ENCODE measurements at regions not wholly inside any gene's neighbourhood (a gene's known extent, or its start where the extent isn't known, plus 50 kb on each side); places are given as distances from the start of the nearest gene placed in this dataset.

- TF ChIP-seq, protein P1, sequence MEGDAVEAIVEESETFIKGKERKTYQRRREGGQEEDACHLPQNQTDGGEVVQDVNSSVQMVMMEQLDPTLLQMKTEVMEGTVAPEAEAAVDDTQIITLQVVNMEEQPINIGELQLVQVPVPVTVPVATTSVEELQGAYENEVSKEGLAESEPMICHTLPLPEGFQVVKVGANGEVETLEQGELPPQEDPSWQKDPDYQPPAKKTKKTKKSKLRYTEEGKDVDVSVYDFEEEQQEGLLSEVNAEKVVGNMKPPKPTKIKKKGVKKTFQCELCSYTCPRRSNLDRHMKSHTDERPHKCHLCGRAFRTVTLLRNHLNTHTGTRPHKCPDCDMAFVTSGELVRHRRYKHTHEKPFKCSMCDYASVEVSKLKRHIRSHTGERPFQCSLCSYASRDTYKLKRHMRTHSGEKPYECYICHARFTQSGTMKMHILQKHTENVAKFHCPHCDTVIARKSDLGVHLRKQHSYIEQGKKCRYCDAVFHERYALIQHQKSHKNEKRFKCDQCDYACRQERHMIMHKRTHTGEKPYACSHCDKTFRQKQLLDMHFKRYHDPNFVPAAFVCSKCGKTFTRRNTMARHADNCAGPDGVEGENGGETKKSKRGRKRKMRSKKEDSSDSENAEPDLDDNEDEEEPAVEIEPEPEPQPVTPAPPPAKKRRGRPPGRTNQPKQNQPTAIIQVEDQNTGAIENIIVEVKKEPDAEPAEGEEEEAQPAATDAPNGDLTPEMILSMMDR (IDR thresholded peaks at IDR 0.05) = no peak
- no peak for TF ChIP-seq POLR2A (IDR thresholded peaks at IDR 0.05)
- no peak for TF ChIP-seq POLR2AphosphoS5 (IDR thresholded peaks at IDR 0.05)
- no peak for TF ChIP-seq EP300 (IDR thresholded peaks at IDR 0.05)
Observed at GRCh38 chr10:107848726-107849360, 684.3 kb upstream of the SORCS1 start.

Measured in upper lobe of left lung (tissue), 4 donors.